ENCODE measurements at regions not wholly inside any gene's neighbourhood (a gene's known extent, or its start where the extent isn't known, plus 50 kb on each side); places are given as distances from the start of the nearest gene placed in this dataset.

DNA sequence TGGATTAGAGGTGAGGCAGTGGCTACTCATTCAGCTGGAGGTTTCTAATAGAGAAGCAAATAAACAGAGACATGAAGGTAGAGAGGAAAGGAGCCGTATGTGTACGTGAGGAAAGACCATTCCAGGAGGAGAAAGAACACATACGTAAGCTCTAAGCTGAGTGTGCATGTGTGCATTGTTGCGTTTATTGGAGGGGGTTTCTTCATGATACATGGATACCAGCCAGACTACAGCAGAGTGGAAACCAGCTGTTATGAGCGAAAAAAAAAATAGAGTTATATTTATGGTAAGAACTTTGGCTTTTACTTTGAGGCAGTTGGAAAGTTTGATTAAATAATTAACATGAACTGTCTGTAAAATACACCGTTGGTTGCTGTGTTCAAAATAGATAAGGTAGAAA, 173.4 kb upstream of the RGS18 start:
- no peak overlapping the region for H3K27ac ChIP-seq (ENCODE audit: extremely low read length, insufficient read depth, low read length)
- H3K4me1 ChIP-seq (ENCODE audit: insufficient read depth, low read length): no peaks in the 10 kb centered on the region
- H3K4me3 ChIP-seq (replicated peaks in 1 of 3; ENCODE audit: insufficient read depth in 1 of 3, low read depth in 2 of 3, low read length in 3 of 3): no peak overlapping the region
- POLR2A ChIA-PET: no interaction called here
- BruUV-seq (replicated peaks): no TSS peak
- FAIRE-seq (no peak), DNase-seq (ENCODE audit: low spot score) (no peak), ATAC-seq (no peak)
- no peak overlapping the region for H3K9ac ChIP-seq (ENCODE audit: insufficient read depth, low read depth, low read length)
- in situ Hi-C loops (cut with HindIII; ENCODE audit: extremely low pct_ligation_motif_present, low pct_unique_long_range_greater_than_20kb): no loop called here
- intact Hi-C loops (cut with micrococcal nuclease; ENCODE audit: unreplicated experiment): no loop called here
- TF ChIP-seq, protein P1, sequence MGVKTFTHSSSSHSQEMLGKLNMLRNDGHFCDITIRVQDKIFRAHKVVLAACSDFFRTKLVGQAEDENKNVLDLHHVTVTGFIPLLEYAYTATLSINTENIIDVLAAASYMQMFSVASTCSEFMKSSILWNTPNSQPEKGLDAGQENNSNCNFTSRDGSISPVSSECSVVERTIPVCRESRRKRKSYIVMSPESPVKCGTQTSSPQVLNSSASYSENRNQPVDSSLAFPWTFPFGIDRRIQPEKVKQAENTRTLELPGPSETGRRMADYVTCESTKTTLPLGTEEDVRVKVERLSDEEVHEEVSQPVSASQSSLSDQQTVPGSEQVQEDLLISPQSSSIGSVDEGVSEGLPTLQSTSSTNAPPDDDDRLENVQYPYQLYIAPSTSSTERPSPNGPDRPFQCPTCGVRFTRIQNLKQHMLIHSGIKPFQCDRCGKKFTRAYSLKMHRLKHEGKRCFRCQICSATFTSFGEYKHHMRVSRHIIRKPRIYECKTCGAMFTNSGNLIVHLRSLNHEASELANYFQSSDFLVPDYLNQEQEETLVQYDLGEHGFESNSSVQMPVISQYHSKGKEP (CRISPR knock-in tag; IDR thresholded peaks at IDR 0.05): no peak
- TF ChIP-seq ZNF496 (CRISPR knock-in tag; IDR thresholded peaks at IDR 0.05; ENCODE audit: insufficient replicate concordance): no peak
- TF ChIP-seq, protein P2, sequence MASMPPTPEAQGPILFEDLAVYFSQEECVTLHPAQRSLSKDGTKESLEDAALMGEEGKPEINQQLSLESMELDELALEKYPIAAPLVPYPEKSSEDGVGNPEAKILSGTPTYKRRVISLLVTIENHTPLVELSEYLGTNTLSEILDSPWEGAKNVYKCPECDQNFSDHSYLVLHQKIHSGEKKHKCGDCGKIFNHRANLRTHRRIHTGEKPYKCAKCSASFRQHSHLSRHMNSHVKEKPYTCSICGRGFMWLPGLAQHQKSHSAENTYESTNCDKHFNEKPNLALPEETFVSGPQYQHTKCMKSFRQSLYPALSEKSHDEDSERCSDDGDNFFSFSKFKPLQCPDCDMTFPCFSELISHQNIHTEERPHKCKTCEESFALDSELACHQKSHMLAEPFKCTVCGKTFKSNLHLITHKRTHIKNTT (CRISPR knock-in tag; IDR thresholded peaks at IDR 0.05): no peak
- TF ChIP-seq, protein P3, sequence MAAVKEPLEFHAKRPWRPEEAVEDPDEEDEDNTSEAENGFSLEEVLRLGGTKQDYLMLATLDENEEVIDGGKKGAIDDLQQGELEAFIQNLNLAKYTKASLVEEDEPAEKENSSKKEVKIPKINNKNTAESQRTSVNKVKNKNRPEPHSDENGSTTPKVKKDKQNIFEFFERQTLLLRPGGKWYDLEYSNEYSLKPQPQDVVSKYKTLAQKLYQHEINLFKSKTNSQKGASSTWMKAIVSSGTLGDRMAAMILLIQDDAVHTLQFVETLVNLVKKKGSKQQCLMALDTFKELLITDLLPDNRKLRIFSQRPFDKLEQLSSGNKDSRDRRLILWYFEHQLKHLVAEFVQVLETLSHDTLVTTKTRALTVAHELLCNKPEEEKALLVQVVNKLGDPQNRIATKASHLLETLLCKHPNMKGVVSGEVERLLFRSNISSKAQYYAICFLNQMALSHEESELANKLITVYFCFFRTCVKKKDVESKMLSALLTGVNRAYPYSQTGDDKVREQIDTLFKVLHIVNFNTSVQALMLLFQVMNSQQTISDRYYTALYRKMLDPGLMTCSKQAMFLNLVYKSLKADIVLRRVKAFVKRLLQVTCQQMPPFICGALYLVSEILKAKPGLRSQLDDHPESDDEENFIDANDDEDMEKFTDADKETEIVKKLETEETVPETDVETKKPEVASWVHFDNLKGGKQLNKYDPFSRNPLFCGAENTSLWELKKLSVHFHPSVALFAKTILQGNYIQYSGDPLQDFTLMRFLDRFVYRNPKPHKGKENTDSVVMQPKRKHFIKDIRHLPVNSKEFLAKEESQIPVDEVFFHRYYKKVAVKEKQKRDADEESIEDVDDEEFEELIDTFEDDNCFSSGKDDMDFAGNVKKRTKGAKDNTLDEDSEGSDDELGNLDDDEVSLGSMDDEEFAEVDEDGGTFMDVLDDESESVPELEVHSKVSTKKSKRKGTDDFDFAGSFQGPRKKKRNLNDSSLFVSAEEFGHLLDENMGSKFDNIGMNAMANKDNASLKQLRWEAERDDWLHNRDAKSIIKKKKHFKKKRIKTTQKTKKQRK (IDR thresholded peaks at IDR 0.05; ENCODE audit: low read length): no peak
- TF ChIP-seq FOSL2 (CRISPR knock-in tag; IDR thresholded peaks at IDR 0.05): no peak
- TF ChIP-seq ELF3 (CRISPR knock-in tag; IDR thresholded peaks at IDR 0.05): no peak
- no peak for TF ChIP-seq NCOA5 (CRISPR knock-in tag; IDR thresholded peaks at IDR 0.05)
- no peak for TF ChIP-seq ZNF558 (CRISPR knock-in tag; IDR thresholded peaks at IDR 0.05; ENCODE audit: borderline replicate concordance)
- no peak for TF ChIP-seq CHD4 (IDR thresholded peaks at IDR 0.05; ENCODE audit: borderline replicate concordance, low read length)
- no peak for TF ChIP-seq JUNB (CRISPR knock-in tag; IDR thresholded peaks at IDR 0.05; ENCODE audit: borderline replicate concordance)
- TF ChIP-seq, protein P4, sequence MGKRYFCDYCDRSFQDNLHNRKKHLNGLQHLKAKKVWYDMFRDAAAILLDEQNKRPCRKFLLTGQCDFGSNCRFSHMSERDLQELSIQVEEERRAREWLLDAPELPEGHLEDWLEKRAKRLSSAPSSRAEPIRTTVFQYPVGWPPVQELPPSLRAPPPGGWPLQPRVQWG (CRISPR knock-in tag; IDR thresholded peaks at IDR 0.05; ENCODE audit: borderline replicate concordance, low read depth): no peak
- no peak for TF ChIP-seq MXD4 (CRISPR knock-in tag; IDR thresholded peaks at IDR 0.05)
- no peak for TF ChIP-seq ZNF75D (CRISPR knock-in tag; IDR thresholded peaks at IDR 0.05; ENCODE audit: borderline replicate concordance)
- no peak for TF ChIP-seq ZNF891 (CRISPR knock-in tag; IDR thresholded peaks at IDR 0.05)
- TF ChIP-seq, protein P5, sequence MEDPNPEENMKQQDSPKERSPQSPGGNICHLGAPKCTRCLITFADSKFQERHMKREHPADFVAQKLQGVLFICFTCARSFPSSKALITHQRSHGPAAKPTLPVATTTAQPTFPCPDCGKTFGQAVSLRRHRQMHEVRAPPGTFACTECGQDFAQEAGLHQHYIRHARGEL (CRISPR knock-in tag; IDR thresholded peaks at IDR 0.05): no peak
- no peak for TF ChIP-seq KLF13 (CRISPR knock-in tag; IDR thresholded peaks at IDR 0.05)
- H3K27me3 ChIP-seq (ENCODE audit: control insufficient read depth in 1 of 2, insufficient read depth in 2 of 2, low read length in 2 of 2): no peaks in the 10 kb centered on the region
- H4K20me1 ChIP-seq (ENCODE audit: insufficient read depth, low read length): no peaks in the 10 kb centered on the region
- H3K4me2 ChIP-seq (ENCODE audit: low read depth, low read length): no peak overlapping the region
- H2AFZ ChIP-seq (ENCODE audit: low read length): no peak overlapping the region
- CTCF ChIA-PET (ENCODE audit: low intra/inter-chr PET ratio, low total read pairs): no interaction called here
- H3K36me3 ChIP-seq (replicated peaks in 1 of 2; ENCODE audit: control insufficient read depth in 1 of 2, insufficient read depth in 2 of 2, low read length in 2 of 2): no peaks in the 10 kb centered on the region
- H3K9me3 ChIP-seq (ENCODE audit: low read length): peaks cover 21% of the 10 kb centered on the region
- no peaks in the 10 kb centered on the region for H3K79me2 ChIP-seq (ENCODE audit: insufficient read depth, low read length)
- 13% methylated on average over 6 of the region's 6 CpGs for WGBS (ENCODE audit: low lambda C conversion rate)

Measured in HepG2 (cell line).